ENCODE measurements at regions not wholly inside any gene's neighbourhood (a gene's known extent, or its start where the extent isn't known, plus 50 kb on each side); places are given as distances from the start of the nearest gene placed in this dataset.

DNA sequence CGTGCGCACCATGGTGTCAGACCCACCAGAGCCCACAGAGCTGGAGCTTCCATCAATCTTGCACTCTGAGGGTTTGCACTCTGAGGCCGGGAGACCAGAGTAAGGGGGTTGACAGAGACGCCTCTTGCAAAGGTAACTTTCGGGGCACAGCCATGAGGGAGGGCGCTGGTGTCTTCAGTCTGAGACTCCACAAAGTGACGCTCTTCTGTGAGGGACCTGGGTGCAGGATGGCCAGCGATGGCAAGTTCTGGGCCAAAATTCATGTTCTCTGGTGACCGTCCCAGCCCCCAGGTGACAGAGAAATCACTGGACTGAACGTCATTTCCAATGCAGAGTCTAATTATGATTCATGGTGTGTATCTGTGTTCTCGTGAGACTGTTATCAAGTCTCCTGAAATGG is 1395.2 kb downstream of the TBC1D22A start:
- H3K27ac ChIP-seq (ENCODE audit: low read depth), result no peak overlapping the region
- H3K36me3 ChIP-seq (ENCODE audit: insufficient read depth), result no peaks in the 10 kb centered on the region
- H3K4me3 ChIP-seq, result no peak overlapping the region
- Mint-ChIP-seq H3K9me3 (no peaks in the 10 kb centered on the region; the same call in 2 of the 3 replicates), H3K36me3 (ENCODE audit: low read depth) (no peaks in the 10 kb centered on the region), H3K4me1 (peaks cover 8% of the 10 kb centered on the region), H3K27ac (no peak overlapping the region), H3K4me3 (no peak overlapping the region), H3K27me3 (ENCODE audit: insufficient read depth, low read depth, poor library complexity) (peaks cover 11% of the 10 kb centered on the region)
- DNase-seq (ENCODE audit: low spot score), result no peak
- H3K79me2 ChIP-seq (replicated peaks; ENCODE audit: insufficient read depth), result no peaks in the 10 kb centered on the region
- H3K27me3 ChIP-seq (ENCODE audit: insufficient read depth), result no peaks in the 10 kb centered on the region
- H4K20me1 ChIP-seq (replicated peaks; ENCODE audit: insufficient read depth), result no peaks in the 10 kb centered on the region
- H3K4me2 ChIP-seq, result no peak overlapping the region
- no peak for ATAC-seq
- TF ChIP-seq ZNF462 (CRISPR knock-in tag; IDR thresholded peaks at IDR 0.05), result no peak
- no peaks in the 10 kb centered on the region for H3K4me1 ChIP-seq (ENCODE audit: insufficient read depth)
- H3F3A ChIP-seq (replicated peaks; ENCODE audit: low read depth), result no peaks in the 10 kb centered on the region
- no peaks in the 10 kb centered on the region for H3K9me2 ChIP-seq (ENCODE audit: insufficient read depth)
- no peak overlapping the region for H2AFZ ChIP-seq

- no peak overlapping the region for H3K27ac ChIP-seq (ENCODE audit: low read depth)
- Mint-ChIP-seq H3K36me3 (ENCODE audit: low read depth) (no peaks in the 10 kb centered on the region), H3K27ac (no peak overlapping the region), H3K4me1 (peaks cover 8% of the 10 kb centered on the region; the same call in 2 of the 3 replicates), H3K4me3 (no peak overlapping the region), H3K9me3 (no peaks in the 10 kb centered on the region; the same call in 2 of the 3 replicates), H3K27me3 (ENCODE audit: insufficient read depth, low read depth, poor library complexity) (peaks cover 11% of the 10 kb centered on the region)
- H3K4me2 ChIP-seq, result no peak overlapping the region
- no peaks in the 10 kb centered on the region for H4K20me1 ChIP-seq (replicated peaks; ENCODE audit: insufficient read depth)
- no peaks in the 10 kb centered on the region for H3F3A ChIP-seq (replicated peaks; ENCODE audit: low read depth)
- H2AFZ ChIP-seq, result no peak overlapping the region
- no peak overlapping the region for H3K4me3 ChIP-seq
- H3K9me2 ChIP-seq (ENCODE audit: insufficient read depth), result no peaks in the 10 kb centered on the region
- ATAC-seq (no peak), DNase-seq (ENCODE audit: low spot score) (no peak)
- no peaks in the 10 kb centered on the region for H3K4me1 ChIP-seq (ENCODE audit: insufficient read depth)
- H3K79me2 ChIP-seq (replicated peaks; ENCODE audit: insufficient read depth), result no peaks in the 10 kb centered on the region
- no peaks in the 10 kb centered on the region for H3K36me3 ChIP-seq (ENCODE audit: insufficient read depth)
- no peaks in the 10 kb centered on the region for H3K27me3 ChIP-seq (ENCODE audit: insufficient read depth)
- TF ChIP-seq, protein P1, sequence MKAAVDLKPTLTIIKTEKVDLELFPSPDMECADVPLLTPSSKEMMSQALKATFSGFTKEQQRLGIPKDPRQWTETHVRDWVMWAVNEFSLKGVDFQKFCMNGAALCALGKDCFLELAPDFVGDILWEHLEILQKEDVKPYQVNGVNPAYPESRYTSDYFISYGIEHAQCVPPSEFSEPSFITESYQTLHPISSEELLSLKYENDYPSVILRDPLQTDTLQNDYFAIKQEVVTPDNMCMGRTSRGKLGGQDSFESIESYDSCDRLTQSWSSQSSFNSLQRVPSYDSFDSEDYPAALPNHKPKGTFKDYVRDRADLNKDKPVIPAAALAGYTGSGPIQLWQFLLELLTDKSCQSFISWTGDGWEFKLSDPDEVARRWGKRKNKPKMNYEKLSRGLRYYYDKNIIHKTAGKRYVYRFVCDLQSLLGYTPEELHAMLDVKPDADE (IDR thresholded peaks at IDR 0.05), result no peak
- TF ChIP-seq CTCF (conservative IDR thresholded peaks at IDR 0.05; ENCODE audit: low read depth in 2 of 2) (no peak), CREB1 (CRISPR knock-in tag; IDR thresholded peaks at IDR 0.05; ENCODE audit: low read depth) (no peak), STAT1 (IDR thresholded peaks at IDR 0.05; ENCODE audit: unreplicated experiment) (no peak), JUNB (IDR thresholded peaks at IDR 0.05; ENCODE audit: unreplicated experiment) (no peak), POLR2AphosphoS5 (IDR thresholded peaks at IDR 0.05; ENCODE audit: low read depth) (no peak), ZNF114 (CRISPR knock-in tag; IDR thresholded peaks at IDR 0.05) (no peak)
- TF ChIP-seq, protein P2, sequence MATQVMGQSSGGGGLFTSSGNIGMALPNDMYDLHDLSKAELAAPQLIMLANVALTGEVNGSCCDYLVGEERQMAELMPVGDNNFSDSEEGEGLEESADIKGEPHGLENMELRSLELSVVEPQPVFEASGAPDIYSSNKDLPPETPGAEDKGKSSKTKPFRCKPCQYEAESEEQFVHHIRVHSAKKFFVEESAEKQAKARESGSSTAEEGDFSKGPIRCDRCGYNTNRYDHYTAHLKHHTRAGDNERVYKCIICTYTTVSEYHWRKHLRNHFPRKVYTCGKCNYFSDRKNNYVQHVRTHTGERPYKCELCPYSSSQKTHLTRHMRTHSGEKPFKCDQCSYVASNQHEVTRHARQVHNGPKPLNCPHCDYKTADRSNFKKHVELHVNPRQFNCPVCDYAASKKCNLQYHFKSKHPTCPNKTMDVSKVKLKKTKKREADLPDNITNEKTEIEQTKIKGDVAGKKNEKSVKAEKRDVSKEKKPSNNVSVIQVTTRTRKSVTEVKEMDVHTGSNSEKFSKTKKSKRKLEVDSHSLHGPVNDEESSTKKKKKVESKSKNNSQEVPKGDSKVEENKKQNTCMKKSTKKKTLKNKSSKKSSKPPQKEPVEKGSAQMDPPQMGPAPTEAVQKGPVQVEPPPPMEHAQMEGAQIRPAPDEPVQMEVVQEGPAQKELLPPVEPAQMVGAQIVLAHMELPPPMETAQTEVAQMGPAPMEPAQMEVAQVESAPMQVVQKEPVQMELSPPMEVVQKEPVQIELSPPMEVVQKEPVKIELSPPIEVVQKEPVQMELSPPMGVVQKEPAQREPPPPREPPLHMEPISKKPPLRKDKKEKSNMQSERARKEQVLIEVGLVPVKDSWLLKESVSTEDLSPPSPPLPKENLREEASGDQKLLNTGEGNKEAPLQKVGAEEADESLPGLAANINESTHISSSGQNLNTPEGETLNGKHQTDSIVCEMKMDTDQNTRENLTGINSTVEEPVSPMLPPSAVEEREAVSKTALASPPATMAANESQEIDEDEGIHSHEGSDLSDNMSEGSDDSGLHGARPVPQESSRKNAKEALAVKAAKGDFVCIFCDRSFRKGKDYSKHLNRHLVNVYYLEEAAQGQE (IDR thresholded peaks at IDR 0.05; ENCODE audit: unreplicated experiment), result no peak
Measured at GRCh38 chr22:48156603-48157355, 1394.3 kb downstream of the TBC1D22A start.

Data from GM23338 (cell line).